ENCODE measurements at regions not wholly inside any gene's neighbourhood (a gene's known extent, or its start where the extent isn't known, plus 50 kb on each side); places are given as distances from the start of the nearest gene placed in this dataset.

- Histone ChIP-seq H3K4me1 (no peaks in the 10 kb centered on the region), H3K36me3 (no peaks in the 10 kb centered on the region), H3K27me3 (no peaks in the 10 kb centered on the region), H3K27ac (no peak overlapping the region), H3K4me3 (no peak overlapping the region), H3K9me3 (no peaks in the 10 kb centered on the region)
- intact Hi-C loops (cut with DNase I), result no loop called here
- TF ChIP-seq POLR2AphosphoS5 (IDR thresholded peaks at IDR 0.05; ENCODE audit: insufficient read depth in 1 of 2, low read depth in 1 of 2) (no peak), POLR2A (IDR thresholded peaks at IDR 0.05) (no peak), CTCF (IDR thresholded peaks at IDR 0.05) (no peak)
- DNase-seq (ENCODE audit: extremely low spot score in 2 of 2), result no peak
Observed at GRCh38 chr10:9824631-9825071, 1193.0 kb upstream of the CELF2 start.

GRCh38 chr10:9825491-9826018, 1192.1 kb upstream of the CELF2 start:
- no peaks in the 10 kb centered on the region for H3K36me3 ChIP-seq
- no peak for TF ChIP-seq POLR2AphosphoS5 (IDR thresholded peaks at IDR 0.05; ENCODE audit: insufficient read depth in 1 of 2, low read depth in 1 of 2)
- no peak for TF ChIP-seq CTCF (IDR thresholded peaks at IDR 0.05)
- TF ChIP-seq POLR2A (IDR thresholded peaks at IDR 0.05), result no peak
- H3K4me1 ChIP-seq, result no peaks in the 10 kb centered on the region
- H3K27me3 ChIP-seq, result no peaks in the 10 kb centered on the region
- no peak overlapping the region for H3K4me3 ChIP-seq
- intact Hi-C loops (cut with DNase I), result no loop called here
- no peaks in the 10 kb centered on the region for H3K9me3 ChIP-seq
- no peak for DNase-seq (ENCODE audit: extremely low spot score in 2 of 2)
- H3K27ac ChIP-seq, result no peak overlapping the region

- DNase-seq (ENCODE audit: extremely low spot score in 2 of 2), result no peak
- H3K27ac ChIP-seq, result no peak overlapping the region
- H3K4me3 ChIP-seq, result no peak overlapping the region
- H3K9me3 ChIP-seq, result no peaks in the 10 kb centered on the region
- no peaks in the 10 kb centered on the region for H3K4me1 ChIP-seq
- no peaks in the 10 kb centered on the region for H3K27me3 ChIP-seq
- intact Hi-C loops (cut with DNase I), result no loop called here
- no peaks in the 10 kb centered on the region for H3K36me3 ChIP-seq
- no peak for TF ChIP-seq POLR2AphosphoS5 (IDR thresholded peaks at IDR 0.05; ENCODE audit: insufficient read depth in 1 of 2, low read depth in 1 of 2)
Observed at GRCh38 chr10:9828110-9828509, 1189.6 kb upstream of the CELF2 start.

GRCh38 chr10:9833942-9834341, 1183.7 kb upstream of the CELF2 start:
- intact Hi-C loops (cut with DNase I), result no loop called here
- no peaks in the 10 kb centered on the region for H3K36me3 ChIP-seq
- H3K4me3 ChIP-seq, result no peak overlapping the region
- no peaks in the 10 kb centered on the region for H3K27me3 ChIP-seq
- no peaks in the 10 kb centered on the region for H3K4me1 ChIP-seq
- no peak for DNase-seq (ENCODE audit: extremely low spot score in 2 of 2)
- TF ChIP-seq POLR2A (IDR thresholded peaks at IDR 0.05) (no peak), POLR2AphosphoS5 (IDR thresholded peaks at IDR 0.05; ENCODE audit: insufficient read depth in 1 of 2, low read depth in 1 of 2) (no peak), CTCF (IDR thresholded peaks at IDR 0.05) (no peak)
- H3K9me3 ChIP-seq, result no peaks in the 10 kb centered on the region
- no peak overlapping the region for H3K27ac ChIP-seq

GRCh38 chr10:9834434-9834833, 1183.2 kb upstream of the CELF2 start:
- TF ChIP-seq POLR2A (IDR thresholded peaks at IDR 0.05) (no peak), CTCF (IDR thresholded peaks at IDR 0.05) (no peak), POLR2AphosphoS5 (IDR thresholded peaks at IDR 0.05; ENCODE audit: insufficient read depth in 1 of 2, low read depth in 1 of 2) (no peak)
- Histone ChIP-seq H3K27ac (no peak overlapping the region), H3K4me3 (no peak overlapping the region), H3K9me3 (no peaks in the 10 kb centered on the region), H3K27me3 (no peaks in the 10 kb centered on the region), H3K36me3 (no peaks in the 10 kb centered on the region), H3K4me1 (no peaks in the 10 kb centered on the region)
- intact Hi-C loops (cut with DNase I), result no loop called here
- no peak for DNase-seq (ENCODE audit: extremely low spot score in 2 of 2)
